HG03039 (cell line): ENCODE measurements at regions not wholly inside any gene's neighbourhood (a gene's known extent, or its start where the extent isn't known, plus 50 kb on each side); places are given as distances from the start of the nearest gene placed in this dataset.
"Not testable (repeated sequence)": the region's sequence is repeated elsewhere in the genome, so short reads cannot be mapped to it uniquely, and the experiment has no call there.

Experiments
- ATAC-seq: cut with Tn5 transposase; IDR thresholded peaks from one replicate; pipeline ENCODE4 v1.9.1; 2021; ENCODE audit warnings: mild to moderate bottlenecking, moderate library complexity; ENCODE audit not compliant: unreplicated experiment

DNA sequence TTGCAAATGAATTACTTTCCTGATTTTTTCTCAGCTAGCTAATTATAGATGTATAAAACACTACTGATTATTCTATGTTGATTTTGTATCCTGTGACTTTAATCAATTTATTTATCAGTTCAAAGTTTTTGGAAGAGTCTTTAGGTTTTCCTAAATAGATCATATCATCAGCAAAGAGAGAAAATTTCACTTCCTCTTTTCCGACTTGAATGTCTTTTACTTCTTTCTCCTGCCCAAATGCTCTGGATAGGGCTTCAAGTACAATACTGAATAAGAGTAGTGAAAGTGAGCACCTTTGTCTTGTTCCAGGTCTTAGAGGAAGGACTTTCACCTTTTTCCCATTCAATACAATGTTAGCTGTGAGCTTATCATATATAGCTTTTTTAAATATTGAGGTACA is 417.9 kb downstream of the PDGFC start:
- no peak for ATAC-seq

DNA sequence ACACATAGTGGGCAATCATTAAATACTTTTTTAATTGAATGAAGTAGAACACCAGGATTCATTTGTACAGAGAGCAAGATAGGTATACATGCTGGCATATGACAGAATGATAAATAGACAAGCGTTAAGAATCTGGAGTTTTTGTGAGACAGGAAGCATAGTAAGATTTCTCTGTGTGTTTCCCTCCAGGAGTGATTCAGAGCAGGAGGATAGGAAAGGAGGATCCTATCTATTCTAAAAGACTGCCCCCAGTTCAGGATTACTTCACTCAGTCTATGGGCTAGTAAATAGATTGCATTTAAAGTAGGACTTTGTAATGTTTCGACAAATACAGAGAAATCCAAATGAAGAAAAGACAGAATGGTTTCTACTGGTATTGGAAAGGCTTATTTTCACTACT is 423.7 kb downstream of the PDGFC start:
- no peak for ATAC-seq

DNA sequence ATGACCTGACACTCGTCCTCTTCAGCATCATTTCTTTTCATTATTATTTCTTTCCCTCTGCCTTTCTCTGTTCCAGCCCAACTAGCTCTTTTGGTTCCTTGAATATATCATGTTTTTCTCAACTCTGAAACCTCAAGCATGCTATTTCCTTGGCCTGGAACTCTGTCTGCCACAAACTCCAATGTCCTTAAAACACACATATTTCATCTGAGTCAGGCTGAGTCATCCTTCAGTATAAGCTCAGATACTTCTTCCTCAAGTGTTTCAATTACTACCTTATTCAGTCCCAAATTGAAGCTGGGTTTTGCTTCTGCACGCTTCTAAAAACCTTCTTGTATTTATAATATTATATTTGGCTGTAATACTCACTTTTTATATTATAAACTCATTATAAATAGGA is 424.2 kb downstream of the PDGFC start:
- ATAC-seq: no peak

DNA sequence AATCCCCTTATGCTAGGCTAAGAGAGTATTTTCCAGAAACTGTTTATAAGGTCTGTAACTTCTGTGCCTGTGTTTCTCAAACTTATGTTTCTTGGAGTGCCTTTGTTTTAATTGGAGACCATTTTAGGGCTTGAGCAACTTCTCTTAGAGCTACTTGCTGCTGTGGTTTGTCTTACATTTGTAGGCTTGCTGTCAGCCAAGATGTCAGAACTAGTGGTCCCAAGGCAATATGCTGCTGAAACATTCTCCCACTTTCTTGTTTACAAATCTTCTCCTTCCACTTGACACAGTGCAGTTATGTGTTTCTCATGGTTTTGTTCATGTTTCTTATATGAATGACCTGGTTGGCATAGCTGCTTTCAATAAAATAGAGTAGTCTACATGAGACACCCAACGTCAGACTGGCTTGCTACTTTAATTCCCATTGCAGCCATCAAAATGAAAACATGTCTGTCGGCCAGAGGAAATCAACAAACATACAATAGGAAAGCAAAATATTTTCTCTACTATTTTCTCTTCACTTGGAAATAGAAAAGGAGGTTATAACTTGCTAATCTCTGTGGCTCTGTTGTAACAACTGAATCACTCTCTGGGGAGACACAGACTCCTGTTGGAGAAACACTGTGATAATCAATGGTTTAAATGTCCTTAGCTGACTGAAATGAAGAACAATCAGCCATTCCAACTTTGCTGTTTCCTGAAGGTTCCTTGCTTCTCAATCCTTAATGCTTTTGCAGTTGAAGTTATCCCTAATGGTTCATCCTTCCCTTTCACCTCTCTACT is 426.4 kb downstream of the PDGFC start:
- no peak for ATAC-seq

DNA sequence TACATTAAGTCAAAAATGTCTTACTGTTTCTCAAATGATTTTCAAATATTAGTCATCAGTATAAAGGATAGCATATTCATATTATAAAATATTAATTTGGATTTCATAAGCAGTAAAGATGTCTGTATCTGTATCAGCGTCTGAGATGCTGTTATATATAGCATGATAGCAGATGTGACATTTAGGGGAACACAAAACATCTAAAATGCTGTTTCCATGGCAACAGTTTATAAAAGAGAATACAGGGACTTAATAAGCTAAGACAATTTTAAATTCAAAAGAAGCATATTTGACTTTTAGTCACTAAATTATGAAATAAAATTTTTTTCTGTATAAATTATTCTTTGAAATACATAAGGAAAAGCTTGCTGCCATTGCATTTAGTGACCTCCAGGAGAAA is 432.2 kb downstream of the PDGFC start:
- ATAC-seq: no peak

DNA sequence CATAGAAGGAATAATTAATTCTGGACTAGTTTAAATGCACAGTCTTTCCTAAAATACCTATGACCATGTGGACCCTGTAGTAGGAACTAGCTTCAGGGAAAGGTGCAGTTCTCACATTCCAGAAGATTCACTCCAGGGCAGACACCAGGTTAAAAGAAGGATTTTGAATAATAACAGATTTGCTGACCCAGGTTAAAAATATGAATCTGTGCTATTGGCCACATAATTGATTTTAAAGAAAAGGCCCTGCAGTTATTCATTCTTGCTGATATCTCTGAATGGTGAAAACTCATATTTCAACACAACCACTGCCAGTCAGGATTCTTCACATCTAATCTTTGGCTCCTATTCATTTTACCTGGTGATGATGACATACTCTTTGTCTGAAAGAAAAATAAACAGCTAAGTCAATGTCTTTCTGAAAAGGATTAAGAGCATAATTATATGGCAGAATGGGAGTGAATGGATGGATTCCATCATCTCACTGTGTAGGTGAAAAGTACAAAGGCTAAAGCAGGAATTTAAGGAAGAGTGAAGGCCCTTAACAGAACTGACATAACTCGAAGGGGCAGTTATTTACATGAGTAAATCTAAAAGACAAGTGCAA is 432.8 kb downstream of the PDGFC start:
- ATAC-seq: no peak

DNA sequence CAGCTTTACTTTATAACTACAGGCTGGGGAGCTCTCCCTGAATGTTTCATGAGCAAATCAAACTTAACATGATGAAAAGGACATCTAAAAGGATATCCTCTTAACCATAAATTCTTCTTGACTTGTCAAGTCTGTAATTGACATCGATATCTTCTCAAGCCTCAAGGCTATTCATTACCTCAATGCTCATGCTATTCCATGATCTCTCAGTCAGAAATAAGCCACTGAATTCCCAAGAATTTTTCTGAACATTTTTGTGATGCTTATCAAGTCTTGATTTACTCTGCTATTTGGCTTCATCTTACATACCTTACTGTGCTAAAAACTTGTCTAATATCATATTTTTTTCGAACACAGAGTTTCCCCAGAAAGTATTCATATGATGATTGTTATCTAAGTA is 433.4 kb downstream of the PDGFC start:
- no peak for ATAC-seq

DNA sequence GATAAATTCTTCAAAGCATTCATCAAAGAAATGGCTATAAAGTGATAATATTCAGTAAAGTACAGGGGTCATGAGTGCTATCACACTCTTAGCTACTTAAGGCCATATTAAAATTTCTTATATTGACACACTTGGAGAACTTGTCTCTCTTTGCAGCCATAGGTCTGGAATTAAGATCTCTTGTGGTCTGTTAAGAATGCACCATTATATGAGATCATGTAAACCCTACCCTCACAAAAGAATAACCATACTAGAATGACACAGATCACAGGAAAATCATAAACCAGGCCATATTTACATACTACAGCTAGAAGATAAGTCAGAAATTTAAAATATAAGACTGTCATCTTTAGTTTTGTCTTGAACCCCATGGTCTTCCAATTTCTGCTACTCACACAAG is 434.3 kb downstream of the PDGFC start:
- ATAC-seq: no peak

DNA sequence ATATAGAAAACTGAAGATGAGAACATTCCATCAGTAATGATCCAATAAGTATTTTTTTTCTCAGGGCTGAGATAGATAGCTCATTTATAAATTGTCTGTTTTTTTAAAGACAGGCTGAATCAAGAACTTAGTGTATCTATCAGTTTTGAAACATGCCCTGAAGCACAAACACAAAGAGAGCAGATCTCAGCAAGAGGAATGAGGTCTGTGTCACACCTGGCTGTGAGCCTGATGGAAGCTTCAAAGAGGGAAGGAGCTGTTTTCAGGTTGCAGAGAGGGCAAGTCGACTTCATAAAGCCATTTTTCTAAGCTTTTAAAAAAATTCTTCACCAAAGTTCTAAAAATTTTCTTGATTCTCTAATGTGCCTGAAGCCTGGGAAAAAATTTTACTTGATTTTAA is 434.9 kb downstream of the PDGFC start:
- no peak for ATAC-seq

DNA sequence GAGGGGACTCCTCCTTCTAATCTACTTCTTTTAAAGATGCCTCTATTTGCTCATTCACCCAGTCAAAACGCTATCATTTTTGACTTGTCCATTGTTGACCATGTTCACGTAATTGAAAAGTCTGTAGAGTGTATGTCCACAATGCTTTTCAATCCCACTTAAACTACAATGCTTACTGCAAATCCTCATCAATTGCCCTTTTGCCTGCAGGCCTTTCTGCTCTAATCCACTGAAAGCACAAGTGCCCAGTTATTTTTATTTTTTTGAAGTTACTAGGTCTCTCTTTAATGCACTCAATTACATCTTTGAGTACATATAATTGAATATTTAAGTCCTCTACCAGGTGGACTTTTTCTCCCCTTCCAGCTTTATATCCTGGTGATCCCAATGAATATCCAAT is 437.4 kb downstream of the PDGFC start:
- ATAC-seq: no peak

DNA sequence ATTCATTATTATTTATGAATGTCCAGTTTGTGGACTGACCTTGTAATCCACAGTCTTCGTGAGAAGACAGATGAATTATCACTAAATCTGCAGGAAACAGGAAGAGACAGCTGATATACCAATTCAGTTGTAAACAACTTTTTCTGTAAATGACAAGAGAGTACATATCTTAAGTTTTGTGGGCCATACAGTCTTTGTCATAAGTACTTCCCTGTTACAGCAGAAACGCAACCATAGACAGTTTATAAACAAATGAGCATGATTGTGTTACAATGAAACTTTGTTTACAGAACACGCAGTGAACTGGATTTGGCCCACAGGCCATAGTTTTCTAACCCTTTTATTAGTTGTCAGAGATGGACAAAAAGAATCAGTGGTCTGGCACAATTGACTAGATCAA is 443.4 kb downstream of the PDGFC start:
- no peak for ATAC-seq

DNA sequence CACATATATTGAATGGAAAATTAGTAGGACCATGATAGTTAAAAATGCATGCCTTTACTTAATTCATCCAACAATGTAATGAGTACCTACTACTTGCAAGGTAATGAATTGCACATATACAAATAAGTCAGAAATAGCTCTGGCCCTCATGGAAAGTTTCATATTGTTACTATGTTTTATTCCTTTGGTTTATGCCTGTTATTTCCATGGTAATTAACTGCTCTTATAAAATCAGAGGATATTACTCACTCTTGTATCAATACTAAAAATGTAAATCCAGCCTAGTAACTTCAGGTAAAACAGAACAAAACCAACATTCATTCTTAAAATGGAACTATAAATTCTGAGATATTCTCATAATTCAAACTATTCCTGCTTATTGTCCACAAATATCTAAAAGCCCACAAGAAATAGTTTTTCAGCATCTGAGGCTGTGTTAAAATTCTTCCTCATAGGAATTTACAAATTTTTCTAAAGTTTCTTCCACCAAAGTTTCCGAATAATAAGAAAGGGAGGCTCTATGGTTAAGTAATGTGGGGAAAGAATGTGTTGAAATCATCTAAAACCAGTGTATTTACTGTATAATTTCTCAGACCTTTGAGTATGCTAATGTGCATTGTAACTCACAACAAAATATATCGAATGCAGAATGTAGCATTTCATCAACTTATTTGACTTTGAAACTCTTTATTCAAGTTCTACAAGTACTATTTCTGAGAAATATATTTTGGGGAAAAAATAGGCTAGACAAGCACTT is 444.2 kb downstream of the PDGFC start:
- no peak for ATAC-seq

DNA sequence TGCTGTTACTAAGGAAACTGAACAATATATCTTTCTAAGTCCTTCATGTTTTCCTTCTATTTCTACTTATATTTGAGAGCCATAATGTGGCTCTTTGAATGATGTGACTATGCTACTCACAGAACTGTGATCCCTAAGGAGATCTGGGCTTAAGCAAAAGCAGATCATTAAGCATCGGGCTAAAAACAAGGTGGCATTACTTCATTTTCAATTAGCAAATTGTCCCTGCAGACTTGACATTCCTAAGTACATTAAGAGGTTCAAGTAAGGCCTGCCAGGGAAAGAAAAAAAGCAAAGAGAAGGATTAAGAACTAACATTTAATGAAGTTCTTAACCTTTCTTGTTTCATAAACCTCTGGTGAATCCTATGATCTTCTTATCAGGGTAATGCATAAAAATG is 447.6 kb downstream of the PDGFC start:
- ATAC-seq: no peak

DNA sequence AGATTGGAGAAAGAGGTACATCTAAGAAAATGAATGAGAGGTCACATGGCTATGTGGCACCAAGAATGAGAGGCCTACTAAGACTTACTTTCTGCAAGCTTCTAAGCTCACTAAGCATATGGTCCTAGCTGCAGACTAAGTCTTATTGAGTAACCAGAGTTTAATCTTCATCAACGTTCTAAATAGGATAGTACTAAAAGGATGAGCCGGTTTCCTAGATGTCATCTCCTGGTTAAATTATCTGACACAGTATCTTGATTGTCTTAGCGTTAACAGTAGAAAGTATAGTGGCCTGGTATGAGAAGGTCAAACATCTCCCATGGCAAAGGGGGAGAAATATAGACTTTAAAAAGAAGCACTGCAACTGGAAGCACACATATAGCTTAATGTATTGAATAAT is 448.1 kb downstream of the PDGFC start:
- ATAC-seq: no peak

DNA sequence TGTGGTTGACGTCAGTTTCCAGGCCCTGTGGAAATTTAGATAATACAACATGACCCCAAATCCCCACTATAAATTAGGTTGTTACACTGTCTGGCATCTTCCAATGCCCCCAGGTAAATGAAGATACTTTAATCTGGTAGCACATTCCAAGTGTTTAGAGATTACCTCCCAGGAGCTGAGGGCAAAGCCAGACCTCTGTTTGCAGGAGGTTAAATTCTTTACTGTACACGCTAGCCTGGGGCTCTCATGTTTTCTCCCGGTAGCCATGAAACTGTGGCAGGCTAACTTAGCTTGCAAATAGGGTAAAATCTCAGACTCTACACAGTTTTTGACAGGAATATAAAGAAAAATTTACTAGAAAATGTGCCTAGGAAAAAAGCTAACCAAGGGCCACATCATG is 450.0 kb downstream of the PDGFC start:
- ATAC-seq: no peak

DNA sequence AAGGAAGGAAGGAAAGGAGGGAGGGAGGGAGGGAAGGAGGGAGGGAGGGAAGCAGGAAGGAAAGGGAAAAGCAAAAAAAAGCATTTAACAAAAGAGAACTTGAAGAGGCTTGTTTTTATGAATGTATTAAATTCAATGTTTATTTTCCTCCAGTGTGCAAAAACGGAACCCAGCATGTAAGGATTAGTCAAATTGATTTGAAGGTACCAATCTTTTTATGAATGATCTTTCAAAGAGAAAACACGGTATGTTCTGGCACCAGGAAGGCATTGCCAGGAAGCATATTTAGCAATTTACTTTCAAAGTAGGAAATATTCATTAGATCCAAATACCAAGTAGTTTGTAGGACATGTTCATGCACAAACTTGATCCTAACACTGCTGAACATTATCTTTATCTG is 453.6 kb downstream of the PDGFC start:
- no peak for ATAC-seq

DNA sequence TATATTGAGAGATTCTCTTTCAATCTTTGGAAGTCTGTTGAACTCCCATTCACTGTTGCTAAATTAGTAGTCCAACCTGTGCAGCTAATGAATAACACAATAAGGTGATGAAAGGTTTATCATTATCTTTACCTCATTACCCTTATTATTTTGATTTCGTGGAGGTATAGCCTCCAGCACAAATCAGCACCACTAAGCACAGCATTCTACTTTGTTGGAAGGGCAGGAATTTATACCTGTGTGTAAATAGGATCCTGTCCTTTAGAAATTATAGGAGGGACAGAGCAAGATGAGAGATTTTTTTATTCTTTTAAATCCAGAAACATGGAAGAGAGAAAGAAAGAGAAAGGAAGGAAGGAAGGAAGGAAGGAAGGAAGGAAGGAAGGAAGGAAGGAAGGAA is 454.1 kb downstream of the PDGFC start:
- no peak for ATAC-seq

DNA sequence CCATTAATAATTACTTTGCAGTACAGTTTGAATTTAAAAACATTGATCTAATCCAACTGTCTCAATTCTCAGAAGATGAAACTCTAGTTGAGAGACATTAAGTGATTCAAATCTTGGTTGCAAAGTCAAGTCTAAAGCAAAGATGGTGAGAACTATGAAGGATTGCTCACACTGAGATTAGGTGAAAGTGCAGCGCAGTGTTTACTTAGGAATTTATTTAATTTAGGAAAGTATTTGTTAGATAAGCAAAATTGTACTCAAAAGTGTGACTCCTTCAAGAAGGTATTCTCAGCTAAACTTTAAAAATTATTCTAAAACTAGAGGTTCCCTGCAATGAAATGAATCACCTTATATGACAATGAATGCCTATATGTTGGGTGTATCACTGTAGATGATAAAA is 454.9 kb downstream of the PDGFC start:
- no peak for ATAC-seq

DNA sequence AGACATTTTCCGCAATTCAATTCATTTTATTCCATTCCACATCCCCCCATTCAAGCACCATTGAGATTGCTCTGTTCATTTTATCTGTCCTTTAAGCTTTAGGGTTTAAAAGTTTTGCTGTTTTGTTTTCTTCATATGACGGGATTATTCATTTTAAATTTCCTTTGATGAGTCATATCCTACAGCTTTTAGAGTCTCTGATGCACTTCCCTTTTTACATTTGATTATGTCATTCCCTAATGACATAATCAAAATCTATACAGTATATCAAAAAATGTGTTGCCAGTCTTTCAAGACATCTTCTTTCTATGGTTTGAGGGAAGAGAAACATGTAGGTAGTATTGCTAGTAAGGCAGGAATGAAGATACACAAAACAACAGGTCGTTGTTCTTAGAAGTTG is 456.3 kb downstream of the PDGFC start:
- no peak for ATAC-seq

DNA sequence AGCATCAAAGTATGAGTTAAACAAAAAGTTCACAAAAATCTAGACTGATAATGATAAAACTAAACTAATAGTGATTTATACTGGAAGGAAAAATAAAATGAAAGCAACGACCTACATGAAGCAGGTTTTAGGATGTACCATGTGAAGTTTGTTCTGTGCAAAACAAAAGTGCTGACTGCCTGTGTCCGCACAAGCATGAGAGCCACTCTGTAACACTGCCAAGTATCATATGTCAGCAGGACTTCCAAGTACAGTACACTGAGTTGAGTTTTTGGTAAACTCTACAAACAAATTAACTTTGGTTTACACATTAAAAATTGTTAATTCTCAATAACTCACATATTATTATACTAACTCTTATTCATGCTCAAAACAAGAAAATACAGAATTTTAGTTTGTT is 459.0 kb downstream of the PDGFC start:
- ATAC-seq: no peak

DNA sequence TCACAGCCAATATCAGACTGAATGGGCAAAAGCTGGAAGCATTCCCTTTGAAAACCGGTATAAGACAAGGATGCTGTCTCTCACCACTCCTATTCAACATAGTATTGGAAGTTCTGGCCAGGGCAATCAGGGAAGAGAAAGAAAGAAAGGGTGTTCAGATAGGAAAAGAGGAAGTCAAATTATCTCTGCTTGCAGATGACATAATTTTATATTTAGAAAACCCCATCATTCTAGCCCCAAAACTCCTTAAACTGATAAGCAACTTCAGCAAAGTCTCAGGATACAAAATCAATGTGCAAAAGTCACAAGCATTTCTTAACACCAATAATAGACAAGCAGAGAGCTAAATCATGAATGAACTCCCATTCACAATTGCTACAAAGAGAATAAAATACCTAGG is 461.7 kb downstream of the PDGFC start:
- ATAC-seq: not testable (repeated sequence)

DNA sequence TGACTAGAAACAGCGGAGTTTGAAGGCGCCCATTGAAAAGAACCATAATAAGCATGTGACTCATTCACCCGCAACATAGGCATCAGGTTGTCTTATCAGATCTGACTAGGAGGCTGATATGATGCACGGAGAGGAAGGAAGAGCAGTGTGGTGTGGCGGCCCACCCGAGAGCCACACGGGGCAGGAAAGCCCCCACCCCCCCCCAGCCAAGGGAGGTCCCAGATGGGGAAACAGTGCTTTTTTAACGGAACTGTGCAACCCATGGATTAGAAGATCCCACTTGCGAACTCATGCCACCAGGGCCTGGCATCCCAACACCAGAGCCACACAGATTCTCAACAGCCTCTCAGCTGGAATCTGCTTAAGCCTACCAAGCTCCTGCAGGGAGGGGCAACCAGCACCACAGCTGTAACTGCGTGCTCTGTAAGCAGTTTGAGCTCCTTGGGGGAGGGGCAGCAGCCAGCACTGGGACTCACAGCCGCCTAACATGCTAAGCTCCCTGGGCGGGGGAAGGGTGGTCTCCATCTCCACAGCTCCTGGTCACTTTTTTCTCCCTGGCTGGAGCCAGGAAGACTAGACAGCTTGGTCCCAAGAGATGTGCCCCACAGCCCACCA is 466.2 kb downstream of the PDGFC start:
- no peak for ATAC-seq
